NCI-H2196 (cell line): ENCODE measurements at regions not wholly inside any gene's neighbourhood (a gene's known extent, or its start where the extent isn't known, plus 50 kb on each side); places are given as distances from the start of the nearest gene placed in this dataset.
"Not testable (repeated sequence)": the region's sequence is repeated elsewhere in the genome, so short reads cannot be mapped to it uniquely, and the experiment has no call there.

Experiments
- DNase-seq: peaks from one replicate; lab custom pipeline; 2025; ENCODE audit not compliant: unreplicated experiment; lab: John Stamatoyannopoulos, UW

DNA sequence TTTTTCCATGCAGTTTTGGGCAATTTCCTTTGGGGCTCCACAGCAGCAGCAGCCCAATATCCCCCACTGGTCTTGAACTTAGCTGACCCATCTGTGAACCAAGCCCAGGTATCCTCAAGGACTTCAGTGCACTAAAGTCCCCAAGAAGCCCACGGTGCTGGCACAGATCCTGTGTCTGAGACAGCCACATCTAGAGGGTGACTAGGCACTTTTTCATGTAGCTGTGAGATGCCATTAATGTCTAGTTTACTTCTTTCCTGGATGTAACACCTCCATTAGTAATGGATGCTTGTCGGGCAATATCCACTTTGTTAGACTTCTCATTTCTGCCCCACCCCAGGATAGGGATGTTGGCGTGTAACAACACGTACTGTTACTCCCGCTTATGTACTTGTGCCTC is 117.9 kb downstream of the GPCPD1 start:
- DNase-seq = no peak

GRCh38 chr20:5491455-5491854 is 119.4 kb downstream of the GPCPD1 start:
- DNase-seq = no peak

GRCh38 chr20:5489601-5490000 is 121.2 kb downstream of the GPCPD1 start:
- no peak for DNase-seq

GRCh38 chr20:5488823-5489222 is 122.0 kb downstream of the GPCPD1 start:
- DNase-seq = no peak

DNA sequence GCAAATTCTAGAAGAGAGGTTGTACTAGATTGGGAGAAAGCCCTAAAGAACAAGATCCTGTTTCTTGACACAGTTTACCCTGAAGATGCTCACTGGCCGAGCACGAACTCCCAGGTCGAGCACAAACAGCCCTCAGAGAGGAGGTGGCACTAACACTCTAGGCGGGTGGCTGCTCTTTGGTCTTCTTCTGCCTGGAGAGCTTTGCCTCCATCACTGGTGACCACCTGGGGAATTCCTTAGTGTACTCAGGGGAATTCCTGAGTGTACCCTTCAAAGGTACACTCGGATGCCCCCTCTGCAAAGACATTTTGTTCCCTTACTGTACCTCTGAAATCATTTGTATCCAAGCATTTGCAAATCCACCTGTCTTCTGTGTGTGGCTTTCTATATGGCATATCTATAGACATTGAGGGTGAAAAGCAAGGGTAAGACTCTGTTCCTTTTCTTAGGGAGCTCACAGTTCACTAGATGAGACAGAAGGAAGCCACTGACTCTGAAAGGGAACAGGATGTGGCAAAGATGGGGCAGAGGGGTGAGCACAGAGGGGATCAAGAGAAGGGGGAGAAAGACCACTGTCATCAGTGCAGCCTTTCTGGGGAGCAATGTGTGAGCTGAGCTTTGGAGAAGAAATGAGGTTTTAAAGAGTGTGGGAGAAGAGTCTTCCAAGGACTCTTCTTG is 124.3 kb downstream of the GPCPD1 start:
- DNase-seq = no peak

DNA sequence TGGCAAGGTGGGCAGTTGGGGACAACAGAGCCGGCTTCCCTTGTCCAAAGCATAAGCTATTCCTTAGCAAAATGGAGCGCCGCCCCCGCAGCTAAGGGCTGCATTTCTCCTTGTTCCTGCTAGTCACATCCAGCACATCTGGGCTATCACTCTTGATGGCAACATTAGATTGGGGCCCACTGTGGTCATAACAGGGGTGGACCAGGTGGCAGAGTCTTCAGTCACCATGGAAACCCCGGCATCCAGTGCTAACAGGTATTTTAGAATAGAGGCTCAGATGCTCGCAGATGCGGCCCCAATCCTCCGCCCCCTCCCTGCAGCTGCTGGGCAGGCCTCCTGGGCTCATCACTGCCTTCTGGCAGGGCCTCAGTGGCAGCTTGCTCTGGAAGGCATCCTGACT is 125.9 kb downstream of the GPCPD1 start:
- no peak for DNase-seq

DNA sequence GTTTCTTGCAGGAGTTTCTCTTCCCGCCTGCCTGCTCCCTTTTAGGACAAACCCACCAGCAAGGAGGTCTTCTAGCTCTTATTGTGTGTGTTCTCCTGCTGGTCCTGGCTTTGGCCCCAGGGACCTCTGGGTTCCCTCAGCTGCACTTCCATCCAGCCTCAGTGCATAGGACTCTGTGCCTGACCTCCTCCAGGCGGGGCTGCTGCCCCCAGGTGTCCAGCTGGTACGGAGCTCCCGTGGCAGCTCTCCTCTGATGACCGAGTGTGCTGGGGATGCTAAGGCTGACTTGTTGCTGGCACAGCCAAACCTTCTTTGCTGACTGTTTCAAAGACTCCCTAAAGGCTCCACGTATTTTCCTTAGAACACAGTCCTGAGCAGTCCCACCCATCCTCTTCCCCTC is 126.5 kb downstream of the GPCPD1 start:
- DNase-seq = no peak

DNA sequence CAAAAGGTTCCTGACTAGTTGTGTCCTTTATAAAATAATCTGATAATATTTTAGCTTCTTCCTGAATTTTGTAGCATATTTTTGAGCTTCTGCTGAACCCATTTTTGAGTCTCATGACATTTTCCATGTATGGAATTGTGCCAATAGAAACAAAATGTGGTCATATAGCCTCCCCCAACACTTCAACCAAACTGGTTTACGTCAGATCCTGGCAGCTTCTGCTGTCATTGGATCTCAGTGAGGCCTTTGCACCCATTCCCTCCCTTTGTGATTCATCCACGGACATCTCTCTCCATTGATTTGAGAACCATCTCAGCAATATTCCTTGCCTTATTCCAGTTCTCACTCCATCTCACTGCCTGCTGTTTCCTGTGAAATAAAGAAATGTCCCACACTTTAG is 128.0 kb downstream of the GPCPD1 start:
- DNase-seq = peak; percentile 20

DNA sequence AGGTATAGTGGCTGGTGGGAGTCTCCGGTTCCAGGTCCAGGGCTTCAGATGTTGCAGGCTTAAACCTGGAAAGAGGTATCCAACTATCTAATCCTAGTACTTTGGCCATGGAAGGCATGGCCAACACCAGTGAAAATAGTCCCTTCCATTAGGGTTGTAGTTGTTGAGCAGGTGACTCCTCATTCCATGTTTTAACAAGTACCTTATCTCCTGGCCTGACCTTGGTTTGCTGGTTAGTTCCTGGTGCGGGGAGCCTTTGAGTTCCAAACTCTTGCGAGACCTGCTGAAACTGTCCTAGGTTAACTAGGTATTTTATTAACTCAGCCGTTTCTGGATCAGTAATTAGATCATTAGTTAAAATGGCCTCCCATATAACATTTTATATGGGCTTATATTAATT is 128.9 kb downstream of the GPCPD1 start:
- no peak for DNase-seq

GRCh38 chr20:5480824-5481600 is 129.8 kb downstream of the GPCPD1 start:
- DNase-seq = peak; percentile 88

- DNase-seq = no peak
Measured at GRCh38 chr20:5474646-5475550, 135.9 kb downstream of the GPCPD1 start.

DNA sequence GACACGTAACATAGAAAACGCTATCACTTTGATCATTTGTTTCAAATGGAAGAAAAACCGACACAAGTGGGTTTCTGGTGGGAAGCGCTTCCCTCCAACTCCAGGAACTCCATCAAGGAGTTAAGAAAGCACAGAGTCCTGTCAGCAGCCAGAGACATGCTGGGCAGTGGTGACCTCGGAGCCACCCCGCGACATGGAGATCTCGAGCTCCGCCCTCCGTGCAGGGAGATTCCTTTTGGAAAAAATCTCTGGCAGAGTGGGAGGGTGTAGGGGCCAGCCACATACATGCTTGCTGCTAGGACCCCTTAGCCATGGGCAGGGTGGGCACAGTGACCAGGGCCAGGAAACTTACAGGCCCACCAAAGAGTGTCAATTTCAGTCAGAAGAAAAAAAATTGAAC is 138.9 kb downstream of the GPCPD1 start:
- not testable (repeated sequence) for DNase-seq

- DNase-seq = no peak
Measured at GRCh38 chr20:5471368-5471767, 139.4 kb downstream of the GPCPD1 start.

DNA sequence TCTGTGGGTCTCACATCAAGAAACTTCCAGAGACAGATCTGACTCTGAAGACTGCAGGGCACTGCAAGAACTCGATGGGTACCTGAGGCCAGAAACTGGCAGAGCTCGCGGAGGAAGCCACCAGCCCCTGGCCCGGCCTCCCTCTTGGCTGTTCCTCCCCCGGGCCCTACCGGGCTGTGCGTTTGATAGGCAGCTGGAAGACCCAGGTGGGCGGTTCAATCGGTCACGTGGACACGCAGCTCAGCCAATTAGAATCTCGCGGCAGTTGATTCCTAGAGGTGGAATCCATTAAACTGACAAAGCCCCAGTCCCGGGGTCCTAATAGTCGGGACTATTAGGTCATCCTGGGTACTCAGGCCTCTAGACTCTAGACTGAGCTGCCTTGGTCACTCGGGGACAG is 139.9 kb downstream of the GPCPD1 start:
- DNase-seq = no peak

GRCh38 chr20:5470458-5470857 is 140.3 kb downstream of the GPCPD1 start:
- DNase-seq = no peak

DNA sequence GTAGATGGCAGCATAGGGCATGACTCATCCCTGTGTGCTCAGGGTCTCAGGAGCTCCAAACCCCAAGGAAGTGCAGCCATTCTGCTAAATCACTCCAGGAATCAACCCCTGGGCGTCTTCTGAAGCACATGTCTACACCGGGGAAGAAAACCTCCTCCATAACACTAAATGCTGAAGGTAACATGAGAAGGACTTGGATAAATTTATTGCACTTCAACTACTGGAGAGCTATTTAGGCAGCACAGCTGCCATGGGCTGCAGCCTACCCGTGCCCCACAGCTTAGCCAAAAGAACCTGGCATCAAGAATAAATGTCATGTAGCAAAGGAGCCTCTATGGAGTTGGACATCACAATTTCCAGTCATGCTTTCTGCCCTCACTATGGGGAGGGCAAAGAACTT is 141.7 kb downstream of the GPCPD1 start:
- no peak for DNase-seq

DNA sequence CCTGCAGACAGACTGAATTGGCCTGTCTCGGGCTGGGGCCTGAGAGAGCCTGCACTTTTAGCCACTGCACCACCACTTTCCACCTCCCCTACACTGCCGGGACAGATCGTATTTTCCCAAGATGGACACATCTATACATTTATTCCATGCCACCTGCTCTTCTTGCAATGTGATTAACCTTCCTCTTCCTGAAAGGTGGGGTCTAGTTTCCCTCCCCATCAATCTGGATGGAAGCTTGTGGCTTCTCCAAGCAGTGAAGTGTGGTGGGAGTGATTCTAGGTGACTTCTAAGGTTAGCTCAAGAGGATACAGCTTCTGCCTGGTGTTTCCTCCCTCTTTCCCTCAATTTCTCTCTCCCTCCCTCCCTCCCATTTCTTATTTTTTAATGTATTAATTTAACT is 143.7 kb downstream of the GPCPD1 start:
- DNase-seq = no peak

DNA sequence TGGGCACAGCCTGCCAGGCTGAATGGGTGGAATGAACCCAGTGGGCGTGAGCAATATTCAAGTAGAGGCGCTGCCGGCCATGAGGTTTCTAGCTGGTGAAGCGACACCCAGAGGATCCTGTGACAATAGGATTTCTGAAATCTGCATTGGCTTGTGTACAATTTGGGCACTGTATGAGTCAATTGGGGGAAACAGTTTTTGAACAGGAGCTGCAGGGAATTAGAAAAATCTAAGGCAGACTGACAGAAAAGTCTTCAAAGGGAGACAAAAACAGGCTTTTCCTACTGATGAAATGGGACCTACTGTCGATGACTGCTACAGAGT is 145.2 kb downstream of the GPCPD1 start:
- no peak for DNase-seq

DNA sequence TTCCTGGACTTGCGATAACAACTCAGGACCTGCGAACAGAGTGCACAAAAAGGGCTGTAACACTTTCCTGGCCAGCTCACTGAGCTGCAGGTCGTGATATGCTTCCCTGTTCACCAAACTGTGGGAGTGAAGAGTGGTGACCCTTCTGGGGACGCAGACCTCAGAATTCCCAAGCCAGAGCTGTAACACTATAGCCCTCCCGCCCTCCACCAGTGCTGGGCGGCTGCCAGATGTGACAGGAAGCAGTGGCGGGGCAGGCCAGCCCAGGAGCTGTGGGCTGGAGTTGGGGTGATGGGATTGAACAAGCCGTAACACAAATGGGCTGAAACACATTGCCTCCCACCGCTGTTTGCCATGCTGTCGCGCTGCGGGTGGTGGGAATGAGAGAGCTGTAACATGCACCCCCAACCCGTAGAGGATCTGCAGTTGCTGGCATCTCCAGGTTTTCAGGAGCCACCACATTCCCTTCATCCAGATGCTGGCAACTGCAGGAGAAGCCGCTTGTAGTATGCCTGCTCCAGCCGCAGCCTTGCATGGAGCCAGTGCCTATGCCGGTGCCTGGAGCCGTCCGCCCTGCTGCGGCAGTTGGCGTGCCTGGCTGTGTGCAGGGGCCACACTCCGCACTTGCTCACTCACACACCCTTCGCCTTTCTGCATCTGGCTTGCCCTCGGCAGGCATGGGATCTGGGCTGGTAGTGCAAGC is 145.8 kb downstream of the GPCPD1 start:
- DNase-seq = no peak

DNA sequence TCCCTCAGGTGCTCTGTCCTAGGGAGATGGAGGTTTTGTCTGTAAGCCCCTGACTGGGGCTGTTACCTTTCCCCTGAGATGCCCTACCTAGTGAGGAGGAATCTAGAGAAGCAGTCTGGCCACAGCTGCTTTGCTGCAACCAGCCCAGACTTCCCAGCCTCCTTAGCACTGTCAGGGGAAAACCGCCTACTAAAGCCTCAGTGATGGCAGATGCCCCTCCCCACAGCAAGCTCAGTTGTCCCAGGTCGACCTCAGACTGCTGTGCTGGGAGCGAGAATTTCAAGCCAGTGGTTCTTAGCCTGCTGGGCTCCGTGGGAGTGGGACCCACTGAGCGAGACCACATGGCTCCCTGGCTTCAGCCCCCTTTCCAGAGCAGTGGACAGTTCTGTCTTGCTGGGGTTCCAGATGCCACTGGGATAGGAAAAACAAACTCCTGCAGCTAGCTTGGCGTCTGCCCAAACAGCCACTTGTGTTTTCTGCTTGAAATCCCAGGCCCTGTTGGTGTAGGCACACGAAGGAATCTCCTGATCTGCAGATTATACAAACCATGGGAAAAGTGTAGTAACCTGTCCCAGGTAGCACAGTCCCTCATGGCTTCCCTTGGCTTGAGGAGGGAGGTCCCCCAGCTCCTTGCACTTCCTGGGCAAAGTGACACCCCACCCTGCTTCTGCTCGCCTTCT is 146.4 kb upstream of the PROKR2 start:
- DNase-seq = no peak

DNA sequence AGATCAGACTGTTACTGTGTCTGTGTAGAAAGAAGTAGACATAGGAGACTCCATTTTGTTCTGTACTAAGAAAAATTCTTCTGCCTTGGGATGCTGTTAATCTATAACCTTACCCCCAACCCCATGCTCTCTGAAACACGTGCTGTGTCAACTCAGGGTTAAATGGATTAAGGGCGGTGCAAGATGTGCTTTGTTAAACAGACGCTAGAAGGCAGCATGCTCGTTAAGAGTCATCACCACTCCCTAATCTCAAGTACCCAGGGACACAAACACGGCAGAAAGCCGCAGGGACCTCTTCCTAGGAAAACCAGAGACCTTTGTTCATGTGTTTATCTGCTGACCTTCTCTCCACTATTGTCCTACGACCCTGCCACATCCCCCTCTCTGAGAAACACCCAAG is 137.0 kb upstream of the PROKR2 start:
- DNase-seq = not testable (repeated sequence)
